ENCODE measurements at regions not wholly inside any gene's neighbourhood (a gene's known extent, or its start where the extent isn't known, plus 50 kb on each side); places are given as distances from the start of the nearest gene placed in this dataset.
"Not testable (repeated sequence)": the region's sequence is repeated elsewhere in the genome, so short reads cannot be mapped to it uniquely, and the experiment has no call there.

DNA sequence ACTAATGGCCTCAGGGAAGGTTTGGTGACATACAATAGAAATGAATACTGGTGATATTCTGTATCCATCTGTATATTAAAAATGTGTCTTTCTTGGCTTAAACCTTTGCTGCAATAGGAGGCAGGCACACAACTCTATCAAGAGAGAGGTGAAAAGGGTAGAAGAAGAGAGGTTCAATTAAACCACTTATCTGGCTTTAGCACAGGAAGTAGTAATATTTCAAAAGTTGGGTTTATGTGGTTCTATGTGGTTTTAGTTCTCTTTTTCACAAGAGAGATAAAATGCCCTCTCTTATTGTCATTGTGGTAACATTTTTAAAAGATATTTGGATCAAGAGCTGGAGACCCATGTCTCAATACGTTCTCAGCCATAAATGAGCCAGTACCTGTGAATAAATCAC is 146.2 kb upstream of the FNDC3A start:
- Mint-ChIP-seq H3K4me1 (ENCODE audit: low read depth) (peaks cover 2% of the 10 kb centered on the region), H3K9me3 (ENCODE audit: low read depth) (peaks cover 39% of the 10 kb centered on the region), H3K27ac (ENCODE audit: unreplicated experiment) (no peak overlapping the region), H3K27me3 (ENCODE audit: low read depth) (no peaks in the 10 kb centered on the region), H3K36me3 (ENCODE audit: low read depth) (peaks cover 9% of the 10 kb centered on the region), H3K4me3 (ENCODE audit: unreplicated experiment) (no peak overlapping the region)
- DNase-seq (ENCODE audit: low spot score), result no peak
- TF ChIP-seq, protein P1, sequence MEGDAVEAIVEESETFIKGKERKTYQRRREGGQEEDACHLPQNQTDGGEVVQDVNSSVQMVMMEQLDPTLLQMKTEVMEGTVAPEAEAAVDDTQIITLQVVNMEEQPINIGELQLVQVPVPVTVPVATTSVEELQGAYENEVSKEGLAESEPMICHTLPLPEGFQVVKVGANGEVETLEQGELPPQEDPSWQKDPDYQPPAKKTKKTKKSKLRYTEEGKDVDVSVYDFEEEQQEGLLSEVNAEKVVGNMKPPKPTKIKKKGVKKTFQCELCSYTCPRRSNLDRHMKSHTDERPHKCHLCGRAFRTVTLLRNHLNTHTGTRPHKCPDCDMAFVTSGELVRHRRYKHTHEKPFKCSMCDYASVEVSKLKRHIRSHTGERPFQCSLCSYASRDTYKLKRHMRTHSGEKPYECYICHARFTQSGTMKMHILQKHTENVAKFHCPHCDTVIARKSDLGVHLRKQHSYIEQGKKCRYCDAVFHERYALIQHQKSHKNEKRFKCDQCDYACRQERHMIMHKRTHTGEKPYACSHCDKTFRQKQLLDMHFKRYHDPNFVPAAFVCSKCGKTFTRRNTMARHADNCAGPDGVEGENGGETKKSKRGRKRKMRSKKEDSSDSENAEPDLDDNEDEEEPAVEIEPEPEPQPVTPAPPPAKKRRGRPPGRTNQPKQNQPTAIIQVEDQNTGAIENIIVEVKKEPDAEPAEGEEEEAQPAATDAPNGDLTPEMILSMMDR (IDR thresholded peaks at IDR 0.05), result no peak

DNA sequence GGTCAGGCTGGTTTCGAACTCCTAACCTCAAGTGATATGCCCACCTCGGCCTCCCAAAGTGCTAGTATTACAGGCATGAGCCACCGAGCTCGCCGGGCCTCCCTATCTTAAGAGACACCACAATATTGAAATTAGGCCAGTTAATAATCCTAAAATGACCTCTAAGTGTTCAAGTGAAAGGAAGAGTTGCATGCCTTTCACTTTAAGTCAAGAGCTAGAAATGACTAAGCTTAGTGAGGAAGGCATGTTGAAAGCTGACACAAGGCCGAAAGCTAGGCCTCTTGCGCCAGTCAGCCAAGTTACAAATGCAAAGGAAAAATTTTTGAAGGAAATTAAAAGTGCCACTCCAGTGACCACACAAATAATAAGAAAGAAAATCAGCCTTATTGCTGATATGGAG is 144.5 kb upstream of the FNDC3A start:
- Mint-ChIP-seq H3K36me3 (ENCODE audit: low read depth) (peaks cover 11% of the 10 kb centered on the region), H3K27me3 (ENCODE audit: low read depth) (no peaks in the 10 kb centered on the region), H3K4me3 (ENCODE audit: unreplicated experiment) (no peak overlapping the region), H3K27ac (ENCODE audit: unreplicated experiment) (no peak overlapping the region), H3K4me1 (ENCODE audit: low read depth) (peaks cover 2% of the 10 kb centered on the region), H3K9me3 (ENCODE audit: low read depth) (peaks cover 49% of the 10 kb centered on the region)
- no peak for DNase-seq (ENCODE audit: low spot score)
- TF ChIP-seq, protein P1 (IDR thresholded peaks at IDR 0.05), result no peak

DNA sequence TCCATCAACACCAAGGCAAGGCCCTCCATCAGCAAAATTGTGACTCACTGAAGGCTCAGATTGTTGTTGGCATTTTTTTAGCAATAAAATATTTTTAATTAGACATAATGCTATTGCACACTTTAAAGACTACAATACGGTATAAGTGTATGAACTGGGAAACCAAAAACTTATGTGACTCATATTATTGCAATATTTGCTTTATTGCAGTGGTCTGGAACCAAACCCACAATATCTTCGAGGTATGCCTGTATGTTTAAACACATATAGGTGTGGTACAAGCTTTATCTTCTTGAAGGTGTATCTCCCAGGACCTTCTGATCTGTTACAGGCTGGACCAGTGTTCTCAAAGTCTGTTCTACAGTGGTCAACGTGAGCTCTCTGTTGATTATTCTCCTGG is 142.3 kb upstream of the FNDC3A start:
- Mint-ChIP-seq H3K9me3 (ENCODE audit: low read depth) (peaks cover 34% of the 10 kb centered on the region), H3K27ac (ENCODE audit: unreplicated experiment) (no peak overlapping the region), H3K4me1 (ENCODE audit: low read depth) (peaks cover 2% of the 10 kb centered on the region), H3K4me3 (ENCODE audit: unreplicated experiment) (no peak overlapping the region), H3K36me3 (ENCODE audit: low read depth) (peaks cover 5% of the 10 kb centered on the region), H3K27me3 (ENCODE audit: low read depth) (no peaks in the 10 kb centered on the region)
- no peak for DNase-seq (ENCODE audit: low spot score)
- TF ChIP-seq, protein P1 (IDR thresholded peaks at IDR 0.05), result no peak

DNA sequence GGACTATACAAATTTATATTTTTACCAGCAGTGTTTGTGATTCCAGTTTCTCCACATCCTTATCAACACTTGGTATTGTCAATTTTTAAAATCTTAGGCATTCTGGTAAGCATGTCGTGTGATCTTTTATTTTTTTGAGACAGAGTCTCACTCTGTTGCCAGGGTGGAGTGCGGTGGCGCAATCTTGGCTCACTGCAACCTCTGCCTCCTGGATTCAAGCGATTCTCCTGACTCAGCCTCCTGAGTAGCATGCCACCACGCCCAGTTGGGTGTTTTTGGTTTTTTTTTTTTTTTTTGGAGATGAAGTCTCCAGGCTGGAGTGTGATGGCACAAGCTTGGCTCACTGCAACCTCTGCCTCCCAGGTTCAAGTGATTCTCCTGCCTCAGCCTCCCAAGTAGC is 140.4 kb upstream of the FNDC3A start:
- DNase-seq (ENCODE audit: low spot score); H3K4me1 Mint-ChIP-seq (ENCODE audit: low read depth); H3K27ac Mint-ChIP-seq (ENCODE audit: unreplicated experiment); H3K27me3 Mint-ChIP-seq (ENCODE audit: low read depth); H3K4me3 Mint-ChIP-seq (ENCODE audit: unreplicated experiment); H3K36me3 Mint-ChIP-seq (ENCODE audit: low read depth): not testable (repeated sequence)
- H3K9me3 Mint-ChIP-seq (ENCODE audit: low read depth), result peaks cover 36% of the 10 kb centered on the region

DNA sequence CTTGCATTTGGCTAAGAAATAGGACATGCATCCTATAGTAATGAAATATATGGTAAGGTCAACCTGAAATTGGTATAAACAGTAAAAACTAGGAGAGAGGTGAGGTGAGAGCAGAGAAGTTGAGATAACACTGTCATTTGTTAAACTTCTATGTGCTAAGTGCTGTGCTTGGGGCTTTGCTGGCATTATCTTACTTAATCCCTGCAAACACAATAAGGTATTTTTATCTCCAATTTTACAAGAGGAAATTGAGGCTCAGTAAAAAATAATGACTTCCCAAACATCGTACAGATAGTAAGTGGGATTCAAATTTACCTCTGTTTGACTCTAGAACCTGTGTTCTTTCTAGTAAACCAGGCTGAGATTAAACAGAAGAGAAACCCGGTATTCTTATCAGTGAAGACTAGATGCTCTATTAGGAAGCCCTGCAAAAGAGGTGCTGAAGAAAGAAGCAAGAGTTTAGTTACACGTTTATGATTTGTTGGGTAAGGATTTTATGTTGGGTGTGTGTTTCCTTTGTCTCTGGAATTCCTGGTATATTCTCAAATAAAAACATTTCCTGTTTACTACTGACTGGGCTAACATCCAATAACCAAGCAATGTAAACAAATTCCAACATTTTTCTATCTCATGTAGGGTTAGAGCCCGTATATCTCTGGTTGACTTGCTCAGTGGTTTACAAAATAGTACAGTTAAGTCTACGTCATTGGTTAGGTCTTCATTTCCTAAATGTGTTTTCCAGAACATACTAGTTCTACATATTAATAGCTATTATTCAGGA is 137.3 kb upstream of the FNDC3A start:
- Mint-ChIP-seq H3K36me3 (ENCODE audit: low read depth) (peaks cover 4% of the 10 kb centered on the region), H3K27ac (ENCODE audit: unreplicated experiment) (no peak overlapping the region), H3K9me3 (ENCODE audit: low read depth) (peaks cover 26% of the 10 kb centered on the region), H3K4me3 (ENCODE audit: unreplicated experiment) (no peak overlapping the region), H3K4me1 (ENCODE audit: low read depth) (peaks cover 20% of the 10 kb centered on the region), H3K27me3 (ENCODE audit: low read depth) (no peaks in the 10 kb centered on the region)
- DNase-seq (ENCODE audit: low spot score), result no peak
- TF ChIP-seq, protein P1 (IDR thresholded peaks at IDR 0.05), result no peak

DNA sequence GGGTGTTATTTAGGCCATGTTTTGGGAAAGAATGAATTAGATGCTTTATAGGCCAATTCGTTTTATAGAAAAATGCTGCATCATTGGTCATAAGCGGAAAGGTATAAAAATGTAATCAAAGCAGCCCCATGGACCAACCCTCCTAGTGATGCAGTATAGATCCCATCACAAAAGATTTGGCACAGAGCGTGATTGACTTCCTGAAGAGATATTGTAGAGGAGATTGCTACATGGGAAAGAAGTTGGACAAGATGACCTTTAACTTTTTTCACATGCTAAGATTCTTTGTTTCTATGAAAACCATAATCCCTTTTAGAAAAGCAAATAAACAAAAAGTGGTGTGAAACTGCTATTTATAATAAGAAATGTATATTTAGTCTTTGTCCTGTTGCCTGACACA is 136.5 kb upstream of the FNDC3A start:
- Mint-ChIP-seq H3K9me3 (ENCODE audit: low read depth) (peaks cover 20% of the 10 kb centered on the region), H3K4me3 (ENCODE audit: unreplicated experiment) (no peak overlapping the region), H3K27ac (ENCODE audit: unreplicated experiment) (no peak overlapping the region), H3K27me3 (ENCODE audit: low read depth) (no peaks in the 10 kb centered on the region), H3K36me3 (ENCODE audit: low read depth) (peaks cover 3% of the 10 kb centered on the region), H3K4me1 (ENCODE audit: low read depth) (peaks cover 25% of the 10 kb centered on the region)
- TF ChIP-seq, protein P1 (IDR thresholded peaks at IDR 0.05), result no peak
- no peak for DNase-seq (ENCODE audit: low spot score)

All from chondrocyte (in vitro differentiated cells).